GM18505 (cell line): ENCODE measurements at regions not wholly inside any gene's neighbourhood (a gene's known extent, or its start where the extent isn't known, plus 50 kb on each side); places are given as distances from the start of the nearest gene placed in this dataset.
A peak's percentile ranks its signal among the peaks of the same experiment; 100 is the strongest.
"Not testable (repeated sequence)": the region's sequence is repeated elsewhere in the genome, so short reads cannot be mapped to it uniquely, and the experiment has no call there.

Experiments used
- ATAC-seq: cut with Tn5 transposase; IDR thresholded peaks from one replicate; pipeline ENCODE4 v1.9.1; 2021; ENCODE audit not compliant: unreplicated experiment
- POLR2A ChIP-seq: IDR thresholded peaks from 4 replicates; pipeline ENCODE4 v1.6.1; 2011; ENCODE audit warnings: borderline replicate concordance; ENCODE audit not compliant: insufficient read depth, insufficient read length; ENCODE audit errors: extremely low read depth

DNA sequence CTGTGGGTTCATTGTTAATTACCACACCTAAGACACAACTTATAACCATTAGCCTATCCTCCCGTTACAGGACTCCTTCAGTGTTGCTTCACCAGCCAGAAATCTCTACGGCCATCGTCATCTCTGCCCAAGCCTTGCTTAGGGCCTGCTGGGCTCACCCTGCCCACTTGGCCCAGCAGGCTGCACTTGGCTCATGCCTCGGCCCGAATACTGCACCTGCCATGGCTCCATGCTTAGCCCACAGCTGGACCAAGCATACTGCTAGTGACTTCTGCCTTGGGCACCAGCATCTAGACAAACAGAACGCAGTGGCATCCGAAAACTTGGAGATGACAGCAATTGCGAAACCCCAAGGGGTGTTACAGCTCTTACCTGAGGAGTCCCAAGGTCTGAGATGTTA is 2336.0 kb upstream of the ACO1 start:
- no peak for ATAC-seq

DNA sequence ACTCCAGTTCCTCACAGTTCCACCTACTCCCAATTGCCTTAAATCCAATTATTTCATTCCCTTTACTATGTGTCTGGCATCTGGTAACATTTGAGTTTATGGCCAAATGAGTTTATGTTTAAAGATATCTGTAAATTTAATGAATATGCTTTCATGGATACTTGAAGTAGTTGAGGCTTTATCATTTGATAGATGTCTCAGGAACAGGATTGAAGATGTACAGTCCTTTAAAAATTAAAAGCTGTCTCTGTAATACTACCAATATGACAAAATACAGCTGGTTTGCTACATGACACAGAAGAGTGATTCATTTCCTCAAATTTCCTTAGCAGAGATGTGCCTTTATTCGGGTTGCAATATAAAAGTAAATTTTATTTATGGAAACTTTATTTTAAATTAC is 2326.0 kb upstream of the ACO1 start:
- TF ChIP-seq POLR2A = no peak
- ATAC-seq = no peak

More for the DNA sequence above, 2336.0 kb upstream of the ACO1 start:
- no peak for TF ChIP-seq POLR2A

GRCh38 chr9:30060976-30061375 is 2323.5 kb upstream of the ACO1 start:
- no peak for TF ChIP-seq POLR2A
- no peak for ATAC-seq

- ATAC-seq = no peak
- TF ChIP-seq POLR2A = no peak
These were observed 2318.6 kb upstream of the ACO1 start for GRCh38 chr9:30065888-30066287.

DNA sequence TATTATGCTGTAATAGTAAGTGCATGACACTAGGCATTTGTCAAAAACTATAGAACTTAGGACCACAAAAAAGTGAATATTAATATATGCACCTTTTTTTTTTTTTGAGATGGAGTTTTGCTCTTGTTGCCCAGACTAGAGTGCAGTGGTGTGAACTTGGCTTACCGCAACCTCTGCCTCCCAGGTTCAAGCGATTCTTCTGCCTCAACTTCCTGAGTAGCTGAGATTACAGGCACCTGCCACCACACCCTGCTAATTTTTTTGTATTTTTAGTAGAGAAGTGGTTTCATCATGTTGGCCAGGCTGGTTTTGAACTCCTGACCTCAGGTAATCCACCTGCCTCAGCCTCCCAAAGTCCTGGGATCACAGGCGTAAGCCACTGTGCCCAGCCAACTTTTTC is 2315.2 kb upstream of the ACO1 start:
- not testable (repeated sequence) for ATAC-seq

DNA sequence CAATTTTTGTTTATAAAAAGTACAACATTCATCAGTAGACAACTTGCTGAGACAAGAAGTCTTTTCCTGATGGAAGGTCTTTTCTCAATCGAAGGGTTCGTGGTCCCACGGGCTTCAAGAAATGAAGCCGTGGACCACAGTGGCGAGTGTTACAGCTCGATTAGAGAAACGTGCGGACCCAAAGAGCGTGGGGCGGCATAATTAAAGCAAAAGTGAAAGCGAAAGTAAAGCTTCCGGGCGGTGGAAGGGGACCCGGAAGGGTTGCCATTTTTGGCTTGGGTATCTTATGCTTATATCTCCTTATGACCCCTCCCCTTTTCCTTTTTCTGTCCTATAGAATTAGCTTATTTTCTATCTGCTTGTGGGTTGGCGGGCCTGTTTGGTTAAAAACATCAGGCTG is 2309.4 kb upstream of the ACO1 start:
- TF ChIP-seq POLR2A = no peak
- no peak for ATAC-seq

GRCh38 chr9:30075451-30076199 is 2308.8 kb upstream of the ACO1 start:
- no peak for TF ChIP-seq POLR2A
- ATAC-seq = peak; percentile 95

DNA sequence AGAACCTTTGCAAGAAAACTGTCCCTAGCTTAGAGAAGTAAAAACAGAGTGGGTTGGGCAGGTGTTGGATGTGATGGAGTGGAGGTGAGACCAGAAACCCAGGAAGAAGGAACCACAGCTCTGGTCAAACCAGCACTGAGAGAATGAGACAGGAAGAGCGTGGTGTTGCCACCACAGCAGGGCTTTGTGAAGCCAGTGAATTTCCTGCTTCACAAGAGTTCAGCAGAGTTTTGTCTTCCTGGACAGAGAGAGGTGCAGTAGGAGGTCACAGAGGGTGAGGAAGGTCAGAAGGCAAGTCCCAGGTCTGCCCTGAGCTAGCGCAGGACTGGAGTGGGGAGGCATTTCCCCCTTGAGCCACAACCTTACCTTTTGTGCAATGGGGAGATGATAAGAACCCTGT is 2306.2 kb upstream of the ACO1 start:
- no peak for ATAC-seq
- no peak for TF ChIP-seq POLR2A

GRCh38 chr9:30089428-30089827 is 2295.0 kb upstream of the ACO1 start:
- ATAC-seq = no peak

GRCh38 chr9:30103647-30104394 is 2280.6 kb upstream of the ACO1 start:
- ATAC-seq = no peak
- TF ChIP-seq POLR2A = no peak

More at GRCh38 chr9:30089428-30089827, 2295.0 kb upstream of the ACO1 start:
- TF ChIP-seq POLR2A = no peak

GRCh38 chr9:30107134-30107533 is 2277.3 kb upstream of the ACO1 start:
- ATAC-seq = not testable (repeated sequence)

- no peak for ATAC-seq
- TF ChIP-seq POLR2A = no peak
These were observed 2267.7 kb upstream of the ACO1 start for GRCh38 chr9:30116673-30117217.

DNA sequence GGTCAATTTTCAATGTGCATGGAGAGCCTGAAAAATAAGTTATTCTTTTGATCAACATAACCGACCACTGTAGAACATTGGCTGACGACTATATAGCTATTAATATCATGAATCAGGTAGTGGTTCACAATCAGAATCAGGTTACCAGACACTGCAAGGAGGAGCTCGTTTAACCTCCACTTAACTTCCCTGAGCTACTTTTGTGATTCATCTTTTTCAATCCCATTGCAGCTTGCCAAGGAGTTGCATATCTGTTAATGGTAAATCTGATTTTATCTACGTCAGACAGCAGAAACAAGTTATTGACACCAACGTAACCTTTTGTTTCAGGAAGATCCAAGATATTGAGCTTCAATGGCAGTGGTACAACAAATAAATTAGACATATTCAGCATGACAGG is 2263.8 kb upstream of the ACO1 start:
- ATAC-seq = no peak
- TF ChIP-seq POLR2A = no peak

DNA sequence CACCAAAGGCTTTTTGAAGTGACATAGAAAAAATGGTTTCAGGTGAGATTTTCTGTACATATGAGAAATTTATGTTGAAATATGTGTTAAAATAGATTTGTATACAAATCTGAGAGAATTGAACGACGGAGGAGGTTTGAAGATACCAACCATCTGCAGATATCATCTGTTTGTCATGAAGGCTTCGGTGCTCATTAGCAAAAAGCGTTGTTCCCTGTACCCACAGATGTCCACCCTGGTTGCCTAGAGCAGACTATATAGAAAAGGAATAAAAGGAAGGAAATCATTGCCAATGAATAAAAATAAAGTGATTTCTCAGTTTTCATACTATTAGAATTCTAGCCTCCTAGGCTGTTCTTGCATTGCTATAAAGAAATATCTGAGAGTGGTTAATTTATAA is 2262.8 kb upstream of the ACO1 start:
- TF ChIP-seq POLR2A = no peak
- no peak for ATAC-seq
